Right lobe of liver (tissue), 6 donors: ENCODE measurements at regions not wholly inside any gene's neighbourhood (a gene's known extent, or its start where the extent isn't known, plus 50 kb on each side); places are given as distances from the start of the nearest gene placed in this dataset.
A peak's percentile ranks its signal among the peaks of the same experiment; 100 is the strongest.

Source experiments
- ATAC-seq, 4 donors: fragments of 200-7000 bp; cut with Tn5 transposase; one replicate each; pipeline ENCODE4 v1.9.1; 2020; ENCODE audit warnings: mild to moderate bottlenecking in 4 of 4, moderate library complexity in 4 of 4
- DNase-seq, 3 donors: peaks; one replicate each; pipeline ENCODE4 v3.0.0-alpha.2; 2020
- H3K27ac ChIP-seq, 3 donors: fragments of 200-600 bp; one replicate each; pipeline ENCODE4 v1.8.0; 2022
- H3K27me3 ChIP-seq, 2 donors: fragments of 200-600 bp; one replicate each; pipeline ENCODE4 v1.8.0; 2022
- H3K36me3 ChIP-seq, 4 donors: fragments of 200-600 bp; sonication (generic) in 1 of 4; one replicate each; pipeline versions ENCODE4 v1.5.1 to v1.8.0; 2017 to 2022; ENCODE audit warnings: control low read depth in 1 of 4
- H3K4me1 ChIP-seq, 4 donors: fragments of 200-600 bp; sonication (generic) in 1 of 4; one replicate each; pipeline versions ENCODE4 v1.5.1 to v1.8.0; 2017 to 2022; ENCODE audit warnings: control low read depth in 1 of 4
- H3K4me3 ChIP-seq, 3 donors: fragments of 200-600 bp; one replicate each; pipeline ENCODE4 v1.8.0; 2022
- H3K9me3 ChIP-seq, 4 donors: fragments of 200-600 bp; sonication (generic) in 1 of 4; one replicate each; pipeline versions ENCODE4 v1.5.1 to v1.8.0; 2017 to 2022; ENCODE audit warnings: control low read depth in 1 of 4
- CTCF ChIP-seq, 4 donors: fragments of 200-600 bp in 3 of 4; fragments of 450-650 bp in 1 of 4; IDR thresholded peaks; one replicate each; pipeline versions ENCODE4 v1.5.1 to v1.8.0; 2016 to 2022; ENCODE audit warnings: antibody characterized with exemption in 4 of 4, mild to moderate bottlenecking in 2 of 4
- POLR2A ChIP-seq: fragments of 450-650 bp; IDR thresholded peaks from one replicate; pipeline ENCODE4 v1.6.1; 2017; ENCODE audit warnings: antibody characterized with exemption, mild to moderate bottlenecking
- WGBS: methylation state at CpG from one replicate; pipeline ENCODE4 v1.1.6; 2018; ENCODE audit warnings: low coverage, low lambda C conversion rate; ENCODE audit not compliant: insufficient coverage; ENCODE audit errors: missing lambda C conversion rate; 5-methylcytosine and 5-hydroxymethylcytosine counted together
- intact Hi-C, 2 donors: fragments of 100-400 bp; cut with DNase I; formaldehyde crosslinking; loops; one replicate each; pipeline versions ENCODE4 v1.11.2 to v1.14.1; 2022
- donor health status: DM: no; HTN: yes; CAD: no.
- donor health status: DM: no; HTN: no; CAD: no.
- donor health status: DM: no; HTN: no; CAD: no.
- donor health status: DM: no; HTN: yes; CAD: no.
- donor health status: DM: no; HTN: yes; CAD: no.

GRCh38 chr21:15119486-15119885 is 54.7 kb upstream of the NRIP1 start:
- H3K27ac ChIP-seq: no peak overlapping the region
- no peak for ATAC-seq
- no peaks in the 10 kb centered on the region for H3K9me3 ChIP-seq
- 85% methylated on average over 3 of the region's 3 CpGs for WGBS
- intact Hi-C loops: no loop called here
- H3K36me3 ChIP-seq: no peaks in the 10 kb centered on the region
- no peak overlapping the region for H3K4me3 ChIP-seq
- peaks cover 0 to 16% (median 4%) of the 10 kb centered on the region in 4 donors for H3K4me1 ChIP-seq
- no peak for TF ChIP-seq CTCF (IDR thresholded peaks at IDR 0.05)
- TF ChIP-seq POLR2A: no peak
- no peaks in the 10 kb centered on the region for H3K27me3 ChIP-seq
- DNase-seq: no peak

DNA sequence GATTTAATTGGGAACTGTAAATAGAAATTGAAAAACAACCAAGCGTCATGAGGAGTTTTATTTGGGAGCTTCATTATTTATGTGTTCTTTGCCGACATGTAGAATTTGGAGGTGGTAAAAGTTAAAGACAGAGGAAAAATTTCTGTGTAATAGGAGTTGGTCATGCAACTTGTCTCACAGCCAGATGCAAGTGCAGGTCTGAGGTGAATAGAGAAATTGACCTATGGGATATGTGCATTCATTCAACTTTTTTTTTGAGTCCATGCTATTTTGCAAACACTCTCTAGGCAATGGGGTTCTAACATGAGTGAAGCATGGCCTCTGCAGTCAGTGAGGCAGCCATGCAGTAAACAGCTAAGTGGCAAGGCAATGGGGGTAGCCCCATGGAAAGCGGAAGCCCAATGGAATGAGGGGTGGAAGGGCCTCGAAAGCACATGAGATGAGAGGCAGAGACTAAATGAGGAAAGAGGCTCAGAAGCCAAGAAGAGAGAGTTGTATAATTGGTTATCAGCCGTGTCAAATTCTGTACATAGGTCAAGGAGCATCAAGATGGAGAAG is 56.4 kb upstream of the NRIP1 start:
- Histone ChIP-seq H3K9me3 (no peaks in the 10 kb centered on the region), H3K27ac (no peak overlapping the region), H3K4me1 (peaks cover 0 to 16% (median 4%) of the 10 kb centered on the region in 4 donors), H3K27me3 (no peaks in the 10 kb centered on the region), H3K4me3 (no peak overlapping the region), H3K36me3 (no peaks in the 10 kb centered on the region)
- ATAC-seq (peak in 1 of 4 donors; percentile 36), DNase-seq (no peak)
- no peak for TF ChIP-seq POLR2A
- no peak for TF ChIP-seq CTCF (IDR thresholded peaks at IDR 0.05)
- 54% methylated on average over 5 of the region's 5 CpGs for WGBS
- intact Hi-C loops: no loop called here

GRCh38 chr21:15121655-15122120 is 56.9 kb upstream of the NRIP1 start:
- no peak overlapping the region for H3K27ac ChIP-seq
- WGBS: 9% methylated on average over 3 of the region's 3 CpGs
- DNase-seq (peak in 2 of 3 donors; percentile 50 to 51), ATAC-seq (peak; percentile 67 to 87 (median 82))
- H3K36me3 ChIP-seq: no peaks in the 10 kb centered on the region
- no peak overlapping the region for H3K4me3 ChIP-seq
- intact Hi-C loops: no loop called here
- no peaks in the 10 kb centered on the region for H3K9me3 ChIP-seq
- no peaks in the 10 kb centered on the region for H3K27me3 ChIP-seq
- peaks cover 0 to 16% (median 4%) of the 10 kb centered on the region in 4 donors for H3K4me1 ChIP-seq
- TF ChIP-seq POLR2A (no peak), CTCF (IDR thresholded peaks at IDR 0.05) (no peak)

DNA sequence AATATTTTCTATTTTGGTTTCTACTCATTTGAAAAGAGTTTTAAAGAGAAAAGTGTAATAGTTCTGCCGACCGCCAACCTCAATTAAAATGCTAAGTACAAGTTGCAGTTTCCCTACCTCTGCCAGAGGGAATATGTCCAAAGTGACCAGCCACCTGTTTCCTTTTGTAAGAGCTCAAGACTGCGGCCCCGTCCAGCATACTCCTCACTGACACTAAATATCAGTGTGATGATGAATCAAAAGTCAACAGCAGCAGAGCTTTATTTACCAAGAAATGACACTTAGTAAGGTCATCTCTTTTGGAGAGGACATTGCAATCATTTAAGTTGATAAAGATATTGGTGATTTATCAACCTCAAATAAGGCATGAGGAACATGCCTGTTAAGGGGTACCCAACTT is 57.4 kb upstream of the NRIP1 start:
- no peak overlapping the region for H3K4me3 ChIP-seq

More for the DNA sequence above, 57.4 kb upstream of the NRIP1 start:
- TF ChIP-seq CTCF (IDR thresholded peaks at IDR 0.05) (no peak), POLR2A (no peak)
- H3K36me3 ChIP-seq: no peaks in the 10 kb centered on the region
- H3K27ac ChIP-seq: no peak overlapping the region
- intact Hi-C loops: no loop called here
- no peaks in the 10 kb centered on the region for H3K9me3 ChIP-seq
- H3K4me1 ChIP-seq: peaks cover 0 to 20% (median 4%) of the 10 kb centered on the region in 4 donors
- DNase-seq: peak in 1 of 3 donors; percentile 40
- WGBS: 18% methylated on average over 4 of the region's 4 CpGs
- no peaks in the 10 kb centered on the region for H3K27me3 ChIP-seq
- peak; percentile 60 to 82 (median 72) for ATAC-seq
